ENCODE measurements at regions not wholly inside any gene's neighbourhood (a gene's known extent, or its start where the extent isn't known, plus 50 kb on each side); places are given as distances from the start of the nearest gene placed in this dataset.

- no peak for DNase-seq
Measured at GRCh38 chr4:162323919-162324318, 160.1 kb upstream of the FSTL5 start.

- DNase-seq = no peak
Measured at GRCh38 chr4:162322054-162322453, 158.3 kb upstream of the FSTL5 start.

- no peak for DNase-seq
Measured at GRCh38 chr4:162285753-162286152, 122.0 kb upstream of the FSTL5 start.

DNA sequence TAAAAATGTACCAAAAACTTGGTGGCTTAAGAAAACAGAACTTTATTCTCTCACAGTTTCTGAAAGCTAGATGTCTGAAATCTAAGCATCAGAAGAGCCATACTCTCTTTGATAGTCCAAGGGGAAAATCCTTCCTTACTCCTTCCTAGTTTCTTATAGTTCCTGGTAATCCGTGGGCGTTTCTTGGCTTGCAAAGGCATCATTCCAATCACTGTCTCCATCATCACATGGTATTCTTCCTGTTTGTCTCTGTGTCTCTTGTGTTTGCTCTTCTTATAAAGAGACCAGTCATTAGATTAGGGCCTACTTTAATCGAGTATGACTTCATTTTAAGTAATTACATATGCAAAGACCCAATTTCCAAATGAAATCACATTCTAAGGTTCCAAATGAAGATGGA, 118.9 kb upstream of the FSTL5 start:
- DNase-seq = no peak

DNA sequence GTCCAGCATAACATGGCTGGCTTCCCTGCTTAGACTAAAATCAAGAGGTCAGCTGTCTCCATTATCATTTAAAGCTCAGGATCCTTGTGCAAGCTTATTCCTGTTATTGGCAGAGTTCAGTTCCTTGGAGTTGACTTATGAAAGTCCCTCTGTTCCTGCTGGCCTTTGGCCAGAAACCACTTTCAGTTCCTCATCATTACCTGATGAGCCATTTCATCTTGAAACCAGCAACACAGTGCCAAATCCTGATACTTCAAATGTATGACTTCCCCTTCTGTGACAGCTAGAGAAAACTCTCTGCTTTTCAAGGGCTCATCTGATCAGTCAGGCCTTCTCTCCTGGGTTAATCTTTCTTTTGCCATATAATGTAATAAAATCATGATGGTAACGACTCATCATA, 110.6 kb upstream of the FSTL5 start:
- no peak for DNase-seq

DNA sequence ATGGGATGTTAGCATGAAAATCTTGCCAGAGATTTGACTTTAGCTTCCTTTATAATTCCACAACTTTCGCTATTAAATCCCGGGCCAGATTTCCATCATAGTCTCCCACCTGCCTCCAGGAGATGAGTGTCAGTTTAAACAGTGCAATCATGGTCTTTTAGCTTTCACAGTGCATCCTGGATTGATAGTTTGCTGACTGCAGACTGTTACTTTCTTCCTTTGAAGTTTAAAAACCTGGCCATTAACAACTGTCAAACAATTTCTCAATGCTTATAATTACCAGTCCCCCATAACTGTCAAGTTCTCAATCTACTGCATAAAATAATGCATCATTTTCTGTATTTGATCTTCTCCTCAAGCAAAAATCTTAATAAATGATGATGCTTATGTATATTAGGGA, 108.4 kb upstream of the FSTL5 start:
- DNase-seq = no peak

DNA sequence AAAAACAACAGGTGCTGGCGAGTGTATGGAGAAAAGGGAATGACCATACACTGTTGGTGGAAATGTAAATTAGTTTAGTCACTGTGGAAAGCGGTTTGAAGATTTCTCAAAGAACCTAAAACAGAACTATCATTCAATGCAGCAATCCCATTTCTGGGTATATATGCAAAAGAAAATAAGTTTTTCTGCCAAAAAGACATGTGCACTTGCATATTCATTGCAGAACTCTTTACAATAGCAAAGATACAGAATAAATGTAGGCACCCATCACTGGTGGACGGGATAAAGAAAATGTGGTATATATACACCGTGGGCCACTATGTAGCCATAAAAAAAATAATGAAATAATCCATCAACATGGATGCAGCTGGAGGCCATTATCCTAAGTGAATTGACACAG, 105.1 kb upstream of the FSTL5 start:
- DNase-seq = no peak

- DNase-seq = no peak
Measured at GRCh38 chr4:162265802-162266201, 102.0 kb upstream of the FSTL5 start.

DNA sequence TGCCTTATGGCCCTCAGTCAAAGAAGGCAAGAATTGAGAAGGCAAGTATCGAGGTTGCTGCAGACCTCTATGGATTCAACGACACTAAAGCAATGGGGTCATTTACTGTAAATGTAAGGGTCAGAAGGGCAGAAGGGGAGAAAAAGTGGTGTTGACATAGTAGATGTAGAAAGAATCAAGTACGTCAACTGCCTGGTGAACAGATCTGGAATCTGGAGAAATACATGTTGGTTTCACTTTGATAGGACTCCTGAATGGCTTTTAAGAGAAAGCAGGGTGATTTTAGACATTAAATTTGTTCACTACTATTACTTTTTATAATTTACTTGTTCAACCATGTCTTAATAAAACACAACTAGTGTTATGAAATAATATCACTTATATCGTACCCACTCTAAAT, 81.3 kb upstream of the FSTL5 start:
- no peak for DNase-seq

- DNase-seq = no peak
Measured at GRCh38 chr4:162241857-162242256, 78.1 kb upstream of the FSTL5 start.

GRCh38 chr4:162239992-162240769, 76.4 kb upstream of the FSTL5 start:
- DNase-seq = no peak

DNA sequence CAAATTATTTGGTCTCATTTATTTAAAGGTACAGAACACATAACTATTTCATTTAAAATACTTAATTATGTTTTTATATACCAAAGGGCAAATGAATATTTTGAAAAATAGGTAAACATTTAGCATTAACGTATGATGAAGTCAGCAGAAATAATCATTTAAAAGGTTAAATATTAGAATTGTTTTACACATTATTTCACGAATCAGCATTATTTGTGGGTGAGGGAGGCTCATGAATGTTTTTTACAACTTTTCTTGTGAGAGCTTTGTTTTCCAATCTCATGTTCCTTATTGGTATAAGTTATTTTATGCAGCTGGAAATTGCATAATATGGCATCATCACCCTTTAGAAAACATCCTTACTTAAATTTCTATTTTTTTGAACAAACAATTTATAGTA, 73.9 kb upstream of the FSTL5 start:
- no peak for DNase-seq

GRCh38 chr4:162234595-162234994, 70.8 kb upstream of the FSTL5 start:
- no peak for DNase-seq

DNA sequence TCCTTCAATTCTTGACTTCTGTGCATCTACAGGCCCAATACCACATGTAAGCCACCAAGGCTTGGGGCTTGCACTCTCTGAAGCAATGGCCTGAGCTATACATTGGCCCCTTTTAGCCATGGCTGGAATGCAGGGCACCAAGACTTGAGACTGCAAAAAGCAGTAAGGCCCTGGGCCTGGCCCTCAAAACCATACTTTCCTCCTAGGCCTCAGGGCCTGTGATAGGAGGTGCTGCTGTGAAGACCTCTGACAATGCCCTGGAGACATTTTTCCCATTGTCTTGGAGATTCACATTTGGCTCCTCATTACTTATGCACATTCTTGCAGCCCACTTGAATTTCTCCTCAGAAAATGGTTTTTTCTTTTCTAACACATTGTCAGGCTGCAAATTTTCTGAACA, 68.5 kb upstream of the FSTL5 start:
- no peak for DNase-seq

DNA sequence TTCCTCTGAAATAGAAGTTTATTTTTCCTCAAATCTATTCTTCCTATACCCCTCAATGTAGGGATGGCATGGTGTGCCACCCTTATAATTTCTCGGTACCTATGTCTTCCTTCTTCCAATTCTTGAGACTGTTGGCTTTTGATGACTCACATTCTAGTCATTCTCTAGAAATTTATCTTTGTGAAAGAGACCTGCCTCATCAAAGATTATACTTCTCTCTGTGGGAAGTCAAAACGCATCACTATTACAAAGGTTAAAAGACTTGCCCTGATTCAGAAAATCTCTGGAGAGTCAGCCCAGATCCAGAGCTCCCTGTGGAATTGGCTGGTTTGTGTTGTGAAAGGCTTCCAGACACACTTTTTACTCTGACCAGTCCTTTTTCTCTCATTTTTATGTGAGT, 65.9 kb upstream of the FSTL5 start:
- no peak for DNase-seq

DNA sequence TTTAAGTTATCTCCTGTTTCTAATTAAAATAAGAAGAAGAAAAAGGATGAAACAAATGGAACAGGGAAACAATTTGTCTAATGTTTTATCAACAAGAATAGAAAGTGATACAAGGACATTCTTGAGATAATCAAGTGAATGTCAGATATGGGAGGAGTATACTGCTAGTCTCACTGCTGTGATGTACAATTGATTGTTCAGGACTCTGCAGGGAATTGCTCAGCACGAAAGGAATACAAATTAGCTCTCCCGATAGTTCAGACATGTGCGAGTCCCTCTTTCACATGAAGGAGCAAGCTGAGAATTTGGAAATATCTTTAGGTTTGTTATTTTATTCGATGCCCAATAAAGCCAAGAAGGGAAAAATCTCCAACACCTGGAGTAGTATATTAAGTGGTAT, 57.3 kb upstream of the FSTL5 start:
- no peak for DNase-seq
